A204.1 (cell line): ENCODE measurements at regions not wholly inside any gene's neighbourhood (a gene's known extent, or its start where the extent isn't known, plus 50 kb on each side); places are given as distances from the start of the nearest gene placed in this dataset.
A peak's percentile ranks its signal among the peaks of the same experiment; 100 is the strongest.

Source experiments
- FAIRE-seq: peaks from 2 replicates; lab custom pipeline; 2012; peaks lifted over from hg19 to GRCh38; lab: Jason Lieb, UNC

DNA sequence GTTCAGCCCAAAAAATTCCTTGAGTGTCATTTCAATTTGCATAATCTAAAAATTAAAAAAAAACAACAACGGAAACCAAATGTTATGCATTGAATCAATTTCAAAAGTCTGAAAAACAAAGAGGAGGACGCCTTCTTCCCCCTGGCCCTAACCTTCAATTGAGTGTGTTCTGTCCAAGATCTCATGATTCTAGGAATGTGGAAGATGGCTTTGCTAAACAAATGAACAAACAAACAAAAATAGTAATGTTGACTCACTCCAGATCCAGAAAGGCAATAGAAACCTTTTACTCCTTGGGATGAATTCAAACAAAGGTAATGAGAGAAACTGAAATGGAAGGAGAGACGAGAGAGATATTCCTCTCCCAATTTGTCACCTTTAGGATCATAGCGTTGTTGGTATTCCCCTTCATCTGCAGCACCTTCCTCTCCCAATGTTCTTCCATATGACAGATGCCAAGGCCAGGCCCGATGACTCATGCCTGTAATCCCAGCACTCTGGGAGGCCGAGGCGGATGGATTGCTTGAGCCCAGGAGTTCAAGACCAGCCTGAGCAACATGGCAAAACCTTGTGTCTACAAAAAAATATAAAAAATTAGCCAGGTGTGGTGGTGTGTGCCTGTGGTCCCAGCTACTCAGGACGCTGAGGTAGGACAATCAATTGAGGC is 109.2 kb upstream of the ADGRF1 start:
- no peak for FAIRE-seq

DNA sequence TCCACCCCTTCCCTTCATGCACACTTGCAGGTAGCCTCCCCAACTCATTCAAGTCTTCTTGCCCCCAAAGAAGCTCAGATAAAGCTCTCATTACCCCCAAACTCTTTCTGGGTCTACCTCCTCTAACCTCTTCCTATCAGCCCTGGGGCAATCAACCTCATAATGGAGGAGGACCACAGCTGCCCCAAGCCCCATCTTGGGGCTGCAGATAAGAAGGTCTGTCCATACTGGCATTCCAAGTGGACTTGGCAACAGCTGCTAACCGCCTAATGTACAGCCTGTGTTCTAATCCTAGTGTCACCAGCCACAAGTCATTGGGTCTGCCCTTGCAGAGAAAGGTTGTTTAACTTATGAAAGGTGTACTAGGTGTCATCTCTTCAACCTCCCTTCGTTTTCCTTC is 107.4 kb upstream of the ADGRF1 start:
- no peak for FAIRE-seq

DNA sequence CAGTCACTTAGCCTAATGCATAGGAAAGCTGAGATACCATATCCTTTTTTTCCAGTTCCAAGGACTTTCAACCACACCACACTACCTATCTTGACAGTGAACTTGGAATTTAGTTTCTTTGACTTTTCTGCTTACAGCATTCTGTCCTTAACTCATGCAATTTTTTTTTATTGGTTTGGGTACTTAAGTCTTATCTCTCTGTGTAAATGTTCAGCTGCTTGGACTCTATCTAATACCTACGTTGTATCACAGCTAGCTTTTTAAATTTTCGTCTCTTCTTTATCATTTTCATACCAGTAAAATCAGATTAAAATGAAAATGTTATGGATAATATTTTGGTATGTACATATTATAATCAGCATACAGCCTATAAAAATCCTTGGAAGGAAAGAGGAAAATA is 106.9 kb upstream of the ADGRF1 start:
- no peak for FAIRE-seq

DNA sequence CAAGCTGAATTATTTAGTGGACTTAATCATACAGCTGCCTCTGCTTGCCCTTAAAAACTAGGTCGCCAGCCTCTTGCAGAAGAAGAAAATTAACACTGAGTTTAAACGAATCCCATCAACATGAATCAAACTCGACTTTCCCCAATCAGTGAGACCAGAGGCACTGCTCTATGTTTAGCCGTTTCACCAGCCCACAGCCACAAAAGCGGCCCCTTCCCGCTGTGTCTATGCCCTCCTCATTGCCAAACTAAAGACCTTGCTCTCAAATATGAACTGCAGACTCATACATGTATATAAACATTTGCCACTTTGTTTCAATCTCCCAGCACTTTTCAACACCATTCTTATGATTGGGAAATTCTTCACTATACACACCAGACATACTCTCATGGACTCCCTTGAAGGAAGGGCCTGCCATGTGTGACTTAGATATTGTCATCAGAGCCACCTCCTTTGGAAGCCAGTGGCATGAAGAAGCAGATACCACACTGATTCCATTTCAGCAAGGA is 105.8 kb upstream of the ADGRF1 start:
- no peak for FAIRE-seq

DNA sequence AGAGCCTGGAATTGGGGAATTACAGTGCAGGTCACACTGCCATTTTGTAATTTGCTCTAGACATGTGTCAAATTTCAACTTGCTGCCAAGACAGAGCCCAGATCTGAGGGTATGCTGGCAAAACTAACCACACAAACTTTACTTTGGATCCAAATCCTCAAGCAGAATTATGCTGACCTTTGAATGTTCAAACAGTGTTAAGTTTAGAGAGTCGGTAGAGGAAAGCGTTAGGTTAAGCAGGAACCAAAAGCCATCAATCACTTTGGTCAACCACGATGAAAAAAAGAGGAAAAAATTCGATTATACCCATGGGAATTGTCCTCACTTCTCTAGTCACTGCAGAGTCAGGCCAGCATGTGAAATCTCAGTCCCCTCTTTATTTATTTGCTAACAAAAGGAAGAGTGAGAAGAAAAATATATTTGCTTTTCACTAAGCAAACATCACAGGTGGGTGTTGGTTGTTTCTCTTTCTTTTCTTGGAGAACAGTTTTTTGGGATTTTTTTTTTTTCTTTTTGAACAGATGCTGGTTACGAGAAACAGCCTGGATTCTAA is 105.1 kb upstream of the ADGRF1 start:
- no peak for FAIRE-seq

DNA sequence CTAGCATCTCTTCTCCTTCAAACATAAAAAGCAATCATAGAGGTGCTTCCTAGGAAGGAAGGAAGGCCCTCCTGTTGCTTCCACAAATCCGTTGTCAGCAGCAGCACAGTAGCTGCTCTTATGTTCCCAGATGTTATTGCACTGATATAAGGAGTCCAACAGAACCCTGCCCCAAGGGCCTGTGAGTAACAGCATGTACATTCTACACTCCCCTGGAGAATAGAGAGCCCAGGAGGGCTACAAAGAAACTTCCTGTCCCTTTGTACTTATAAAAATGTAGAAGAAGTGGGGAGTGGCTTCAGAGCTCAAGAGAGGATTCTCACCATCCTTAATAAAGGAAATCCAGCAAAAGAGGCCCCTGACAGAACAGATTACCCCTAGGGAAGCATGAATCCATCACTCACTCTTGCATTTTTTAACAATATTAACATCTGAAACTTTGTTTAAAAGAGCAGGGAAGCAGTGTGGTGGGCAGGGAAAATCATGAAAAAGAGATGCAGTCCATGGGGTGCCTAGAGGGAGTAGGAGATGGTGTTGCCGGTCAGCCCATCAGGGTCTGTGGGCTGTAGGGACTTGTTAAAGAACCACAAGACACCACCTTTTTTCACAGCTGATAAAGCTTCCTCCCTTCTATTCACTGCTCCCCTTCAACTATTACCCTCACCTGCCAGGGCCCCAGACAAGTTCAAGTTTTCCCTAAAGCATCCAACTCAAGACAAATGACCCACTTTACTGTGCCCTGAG is 104.5 kb upstream of the ADGRF1 start:
- FAIRE-seq, result no peak

DNA sequence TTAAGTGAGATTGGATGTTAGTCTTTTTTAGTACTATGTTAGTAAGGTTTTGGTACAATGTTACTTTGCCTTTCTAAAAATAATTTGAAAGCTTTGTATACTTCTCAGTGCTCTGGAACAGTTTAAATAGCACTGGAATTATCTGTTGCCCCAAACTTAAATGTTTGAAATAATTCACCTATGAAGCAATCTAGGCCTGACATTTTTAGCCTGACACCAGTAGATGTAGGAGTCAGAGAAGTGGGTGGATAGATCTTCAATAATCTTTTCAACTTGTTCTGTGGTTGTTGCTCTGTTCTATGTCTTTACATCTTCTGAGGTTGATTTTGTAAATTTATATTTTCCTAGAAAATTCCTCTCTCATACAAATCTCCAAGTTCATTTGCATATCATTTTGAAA is 103.1 kb upstream of the ADGRF1 start:
- FAIRE-seq, result no peak

DNA sequence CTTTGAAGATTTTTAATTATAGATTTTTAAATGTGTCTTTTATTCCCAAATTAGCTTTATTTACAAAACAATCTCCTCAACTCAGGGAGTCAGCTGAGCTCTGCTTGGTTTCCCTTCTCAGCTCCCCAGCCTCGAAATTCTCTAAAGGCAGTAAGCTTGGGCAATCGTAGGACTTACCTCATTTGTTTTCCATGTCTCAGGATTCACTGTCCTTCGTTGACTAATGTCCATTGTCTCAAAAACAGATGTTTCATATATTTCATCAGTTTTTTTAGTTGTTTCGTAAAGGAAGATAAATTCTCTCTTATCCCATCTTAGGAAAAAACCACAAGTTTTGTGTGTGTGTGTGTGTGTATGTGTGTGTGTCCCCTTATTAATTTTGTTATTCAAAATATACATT is 102.2 kb upstream of the ADGRF1 start:
- FAIRE-seq, result peak; percentile 25

DNA sequence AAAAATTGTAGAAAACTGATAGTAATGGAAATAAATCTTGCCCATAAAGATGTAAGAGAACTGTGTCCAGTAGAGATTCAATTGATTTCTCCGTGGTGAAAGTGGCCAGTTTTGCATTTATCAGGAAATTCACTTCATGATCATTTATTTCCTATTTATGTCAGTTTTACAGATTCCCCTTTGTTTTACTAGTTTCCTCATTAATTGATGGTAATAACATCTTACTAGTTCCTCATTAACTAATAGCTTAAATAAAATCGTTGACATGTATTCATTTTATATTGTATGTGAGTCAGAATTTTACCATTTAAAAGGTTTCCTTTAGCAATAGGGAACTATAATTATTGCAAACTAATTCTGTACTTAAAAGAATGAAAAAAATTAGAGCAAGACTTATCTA is 99.8 kb upstream of the ADGRF1 start:
- no peak for FAIRE-seq

DNA sequence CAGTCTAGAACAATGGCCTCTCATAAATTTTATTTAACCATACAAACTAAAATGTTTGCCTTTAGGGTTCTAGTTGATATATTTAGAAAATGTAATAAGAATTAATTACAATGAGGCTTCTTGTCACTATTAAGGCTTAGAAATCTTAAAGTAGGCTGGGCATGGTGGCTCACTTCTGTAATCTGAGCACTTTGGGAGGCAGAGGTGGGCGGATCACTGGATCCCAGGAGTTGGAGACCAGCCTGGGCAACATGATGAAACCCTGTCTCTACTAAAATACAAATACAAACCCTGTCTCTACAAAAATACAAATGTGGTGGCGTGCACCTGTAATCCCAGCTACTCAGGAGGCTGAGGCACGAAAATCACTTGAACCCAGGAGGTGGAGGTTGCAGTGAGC is 99.0 kb upstream of the ADGRF1 start:
- no peak for FAIRE-seq

DNA sequence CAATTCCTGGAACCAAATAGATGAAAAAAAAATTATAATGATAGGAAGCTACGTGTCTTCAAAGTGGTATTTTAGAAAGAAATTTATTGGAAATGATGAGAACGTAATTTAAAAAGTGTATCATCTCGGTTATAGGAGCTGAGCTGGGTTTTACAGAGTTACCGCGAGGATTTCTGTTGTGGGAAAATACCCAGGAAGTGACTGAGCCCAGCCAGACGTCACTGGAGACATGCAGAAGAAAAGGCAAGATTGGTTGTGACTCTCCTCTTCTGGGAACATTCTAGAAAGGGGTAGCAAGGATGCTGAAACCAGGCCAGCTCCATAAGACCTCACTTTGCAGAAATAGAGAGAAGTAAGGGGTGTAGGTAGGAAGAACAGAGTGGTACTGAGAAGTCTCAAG is 95.9 kb upstream of the ADGRF1 start:
- FAIRE-seq, result no peak

DNA sequence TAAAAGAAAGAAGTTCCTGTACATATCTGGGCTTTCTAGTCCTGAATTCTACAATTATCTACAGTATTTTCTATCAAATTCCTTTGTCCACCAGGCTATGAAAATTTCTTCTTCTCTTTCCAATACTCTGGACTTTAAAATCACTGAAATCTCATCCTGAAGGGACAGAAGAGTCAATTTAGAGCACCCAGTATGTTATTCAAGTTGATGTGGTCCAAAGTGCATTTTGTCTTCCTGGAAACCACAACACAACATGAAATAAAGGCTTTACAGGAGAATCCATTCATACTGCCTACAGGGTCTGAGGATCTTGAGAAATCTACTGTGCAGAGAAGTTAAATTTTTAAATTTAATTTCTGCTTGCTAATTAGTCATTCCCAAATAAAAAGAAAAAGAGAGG is 94.9 kb upstream of the ADGRF1 start:
- no peak for FAIRE-seq

DNA sequence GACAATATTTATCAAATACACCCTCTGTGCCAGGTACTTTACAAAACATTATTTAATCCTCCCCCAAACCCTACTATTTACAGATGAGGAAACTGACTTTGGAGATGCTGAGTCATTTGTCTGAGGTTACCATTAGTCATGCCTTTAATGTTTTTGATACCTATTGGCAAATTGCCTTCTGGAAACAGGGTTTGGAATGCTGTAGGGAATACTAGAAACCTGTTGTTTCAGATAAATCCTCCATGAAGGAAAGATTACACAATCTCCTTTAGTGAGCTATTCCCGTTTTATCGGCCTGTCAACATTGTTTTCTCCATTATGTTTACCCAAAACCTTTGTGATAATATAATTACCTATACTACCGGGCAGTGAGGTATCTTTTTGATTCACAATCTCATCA is 93.6 kb upstream of the ADGRF1 start:
- no peak for FAIRE-seq

DNA sequence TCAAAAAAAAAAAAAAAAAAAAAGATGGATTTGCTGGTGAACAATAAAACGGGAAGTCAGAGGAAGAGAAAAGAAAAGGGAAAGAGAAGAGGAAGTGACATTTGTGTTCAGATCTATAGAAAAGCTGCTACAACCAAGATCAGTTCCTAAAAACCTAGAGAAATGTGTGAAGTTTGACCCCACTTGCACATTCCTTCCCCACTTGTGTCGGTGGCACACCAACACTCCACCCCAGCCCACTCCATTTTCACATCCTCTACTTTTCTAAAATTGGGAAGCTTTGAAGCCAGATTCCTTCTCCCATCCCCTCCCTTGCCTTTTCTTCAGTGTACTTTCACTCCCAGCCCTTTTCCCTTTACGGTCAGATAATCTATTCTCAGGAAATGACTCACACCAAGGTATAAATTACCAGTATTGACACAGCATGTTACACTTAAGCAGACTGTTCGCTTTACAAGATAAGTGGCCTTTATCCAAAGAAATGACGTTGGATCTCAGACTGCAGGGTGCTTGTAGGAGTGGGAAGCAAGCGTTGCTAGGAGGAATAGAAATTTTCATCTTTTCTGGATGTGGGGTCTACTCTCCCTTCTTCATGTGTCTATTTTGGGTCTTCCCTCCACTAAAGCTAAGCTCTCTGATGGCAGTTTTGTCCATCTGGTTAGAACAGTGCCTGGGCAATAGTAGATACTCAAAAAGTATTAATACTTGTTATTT is 92.5 kb upstream of the ADGRF1 start:
- FAIRE-seq, result no peak

DNA sequence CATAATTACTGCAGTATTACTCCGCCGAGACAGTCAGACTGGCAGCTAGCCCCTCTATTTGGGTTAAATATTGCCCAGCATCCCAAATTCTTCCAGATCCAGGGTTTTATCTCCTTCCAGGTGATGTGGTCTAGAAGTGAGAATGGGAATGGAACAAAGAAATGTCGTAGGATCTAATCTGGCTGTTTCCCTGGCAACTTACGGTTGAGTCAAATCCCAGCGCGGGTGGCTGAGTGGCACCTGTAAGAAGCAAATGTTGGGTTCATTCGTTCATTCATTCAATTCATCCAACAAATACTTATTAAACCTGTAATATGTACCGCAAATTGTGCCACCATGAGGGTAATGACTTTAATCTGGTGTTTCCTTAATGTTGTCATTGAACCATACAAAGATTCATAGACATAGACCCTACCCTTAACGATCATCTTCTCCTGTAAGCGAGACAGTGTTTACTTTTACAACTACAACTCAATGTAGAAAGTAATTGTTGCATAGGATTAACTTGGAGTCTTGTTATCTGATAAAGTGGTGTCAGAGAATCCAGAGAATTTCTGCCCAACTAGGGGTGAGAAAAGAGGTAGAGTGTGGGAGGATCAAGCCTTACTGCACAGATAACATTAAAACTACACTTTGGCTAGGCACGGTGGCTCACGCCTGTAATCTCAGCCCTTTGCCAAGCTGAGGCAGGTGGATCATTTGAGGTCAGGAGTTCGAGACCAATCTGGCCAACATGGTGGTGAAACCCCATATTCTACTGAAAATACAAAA is 91.3 kb upstream of the ADGRF1 start:
- no peak for FAIRE-seq

DNA sequence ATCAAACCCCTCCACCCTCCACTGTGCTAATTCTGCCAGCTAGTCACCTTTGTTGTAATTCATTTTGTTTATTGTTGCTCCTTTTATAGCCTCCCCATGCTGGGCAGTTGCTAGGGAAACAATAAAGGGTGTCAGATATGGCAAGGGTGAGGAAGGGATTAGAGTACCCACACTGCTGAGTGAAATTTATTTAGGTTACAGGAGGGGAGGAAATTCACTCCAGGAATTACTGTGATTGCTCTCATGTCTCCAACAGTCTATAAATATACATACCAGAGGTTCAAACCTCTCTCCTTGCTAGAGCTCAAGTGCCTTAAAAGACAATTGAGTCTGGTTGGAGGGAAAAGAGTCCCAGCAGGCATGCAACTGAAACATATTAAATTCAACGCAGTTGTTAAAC is 90.6 kb upstream of the ADGRF1 start:
- no peak for FAIRE-seq

DNA sequence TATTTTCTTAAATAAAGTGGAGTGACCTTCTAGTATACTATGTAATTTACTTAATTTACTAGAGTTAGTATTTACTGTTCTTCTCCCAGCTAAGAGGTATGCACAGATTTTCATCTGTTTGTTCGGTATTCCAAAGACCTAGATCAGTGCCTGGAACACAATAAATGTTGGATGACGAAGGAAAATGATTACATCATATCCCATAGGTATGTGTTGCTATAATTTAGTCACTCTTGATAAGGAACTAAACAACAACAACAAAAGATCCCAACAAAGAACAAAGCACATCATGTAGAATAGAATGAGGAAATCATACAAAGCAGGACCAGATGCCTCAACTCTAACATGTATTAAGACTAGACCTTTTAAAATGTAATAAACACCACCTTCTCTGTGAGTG is 89.6 kb upstream of the ADGRF1 start:
- no peak for FAIRE-seq

DNA sequence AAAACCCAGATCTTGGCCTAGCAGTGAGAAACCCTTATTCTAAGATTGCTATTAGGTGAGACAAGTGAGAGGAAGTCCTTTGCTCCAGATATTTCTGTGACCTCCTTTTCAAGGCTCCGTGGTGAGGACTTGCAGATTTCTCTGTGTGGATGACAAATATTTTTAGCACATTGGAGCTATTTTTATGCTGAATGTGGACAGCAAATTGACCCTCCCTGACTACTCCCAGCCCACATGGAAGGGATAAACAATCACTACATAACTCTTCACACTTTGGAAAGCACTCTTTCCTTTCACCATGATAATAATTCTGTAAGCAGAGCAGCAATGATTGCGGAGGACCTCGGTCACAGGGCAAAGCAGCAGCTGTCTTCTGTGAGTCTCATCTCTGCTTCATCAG is 88.0 kb upstream of the ADGRF1 start:
- FAIRE-seq, result no peak

DNA sequence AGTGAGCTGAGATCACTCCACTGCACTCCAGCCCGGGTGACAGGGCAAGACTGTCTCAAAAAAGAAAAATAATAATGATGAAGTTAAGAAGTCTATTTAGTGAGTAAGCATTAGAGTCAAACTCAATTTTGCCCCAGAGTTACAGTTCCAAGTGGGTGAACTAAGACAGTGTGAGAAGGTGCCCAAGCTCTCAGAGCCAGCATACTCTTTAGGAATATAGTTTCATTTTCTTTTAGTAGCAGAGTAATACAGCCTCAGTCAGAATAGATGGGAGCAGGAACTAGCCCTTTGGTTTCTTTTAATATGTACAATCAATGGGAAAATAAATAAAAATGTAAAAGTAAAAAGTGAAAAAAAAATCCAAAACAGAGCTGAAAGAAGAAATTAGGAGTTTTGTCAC is 87.0 kb upstream of the ADGRF1 start:
- no peak for FAIRE-seq

DNA sequence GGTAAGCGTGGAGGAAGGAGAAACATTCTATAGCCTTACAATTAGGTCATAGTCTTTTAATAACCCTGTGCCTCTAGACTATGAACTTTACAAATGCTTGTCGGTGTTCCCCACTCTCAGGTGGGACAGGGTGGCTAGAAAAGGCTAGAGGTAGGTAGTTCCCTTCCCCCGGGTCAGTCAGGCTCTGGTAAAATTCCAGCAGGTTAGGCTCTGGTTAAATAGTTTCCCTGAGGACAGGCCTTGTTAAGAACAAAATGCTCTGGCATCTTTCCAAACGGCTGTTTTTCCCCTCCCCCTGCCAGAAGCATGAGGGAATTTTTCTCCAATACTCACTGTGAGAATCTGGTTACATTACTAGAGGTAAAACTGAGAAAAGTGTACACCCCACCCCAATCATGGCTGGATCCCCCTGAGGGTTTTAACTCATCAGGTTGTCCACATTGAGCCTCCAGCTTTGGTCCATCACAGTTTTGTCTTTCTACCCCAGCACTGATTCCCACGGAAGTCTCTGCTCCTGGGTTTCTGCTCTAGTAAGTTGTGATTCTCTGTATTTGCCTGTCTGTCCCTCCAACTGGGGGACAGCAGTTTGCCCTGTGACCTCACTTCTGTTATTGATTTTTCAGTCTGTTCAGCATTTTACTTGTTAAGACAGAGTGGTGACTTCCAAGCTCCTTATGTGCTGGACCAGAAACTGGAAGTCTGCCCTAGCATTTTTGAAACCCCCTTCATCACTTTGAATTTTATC is 84.7 kb upstream of the ADGRF1 start:
- no peak for FAIRE-seq

DNA sequence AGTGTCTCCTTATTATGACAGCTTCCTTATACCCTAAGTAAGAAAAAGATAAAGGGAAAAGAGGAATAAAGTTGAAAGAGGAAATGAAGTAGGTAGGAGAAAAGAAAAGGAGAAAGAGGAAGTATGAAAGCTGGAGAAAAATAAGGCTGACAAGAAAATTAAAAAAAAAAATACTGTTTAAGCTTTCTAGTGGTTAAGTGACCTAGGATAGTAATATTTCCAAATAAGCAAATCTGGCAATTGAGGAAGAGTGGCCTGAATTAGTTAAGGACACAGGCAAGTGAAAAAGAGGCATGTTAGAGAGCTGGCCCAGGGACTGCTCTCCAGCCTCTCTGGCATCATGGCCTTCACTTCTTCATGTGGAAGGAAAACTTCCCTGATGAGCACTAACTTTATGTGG is 76.5 kb upstream of the ADGRF1 start:
- FAIRE-seq, result no peak

DNA sequence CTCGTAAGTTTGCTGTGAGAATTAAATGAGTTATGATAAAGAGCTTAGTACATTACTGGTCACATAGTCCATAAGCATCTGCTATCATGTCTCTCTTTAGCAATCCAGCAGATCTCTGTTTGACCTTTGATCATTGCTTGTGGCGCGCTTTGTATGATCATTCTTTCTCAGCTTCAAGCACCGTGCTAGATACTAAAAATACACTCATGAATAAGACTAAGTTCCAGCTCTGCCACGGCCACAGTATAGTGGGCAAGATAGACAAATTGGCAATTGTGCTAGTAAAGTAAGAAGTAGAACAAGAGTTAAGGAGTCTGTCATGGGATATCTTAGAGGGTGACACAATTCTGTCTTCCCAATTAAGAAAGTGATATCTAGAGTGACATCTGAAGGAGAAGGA is 75.2 kb upstream of the ADGRF1 start:
- no peak for FAIRE-seq
